ENCODE measurements at regions not wholly inside any gene's neighbourhood (a gene's known extent, or its start where the extent isn't known, plus 50 kb on each side); places are given as distances from the start of the nearest gene placed in this dataset.

- ATAC-seq (no peak), DNase-seq (ENCODE audit: low read depth, low spot score) (no peak), FAIRE-seq (no peak)
- Histone ChIP-seq H3K27ac (ENCODE audit: control insufficient read depth, insufficient read depth) (no peak overlapping the region), H2AFZ (ENCODE audit: control insufficient read depth, low read depth, low read length) (no peak overlapping the region), H3K4me1 (ENCODE audit: control insufficient read depth, insufficient read depth, low read length) (no peaks in the 10 kb centered on the region), H3K9me3 (replicated peaks; ENCODE audit: control insufficient read depth, insufficient read depth, low read length) (no peaks in the 10 kb centered on the region), H3K27me3 (replicated peaks in 1 of 2; ENCODE audit: control insufficient read depth in 2 of 2, insufficient read depth in 2 of 2, low read length in 1 of 2) (no peaks in the 10 kb centered on the region), H3K4me2 (ENCODE audit: control insufficient read depth, insufficient read depth) (no peak overlapping the region), H3K9ac (ENCODE audit: control insufficient read depth, insufficient read depth, low read length) (no peak overlapping the region), H3K79me2 (ENCODE audit: control insufficient read depth, insufficient read depth, low read length) (no peaks in the 10 kb centered on the region), H3K4me3 (no peak overlapping the region), H3K36me3 (ENCODE audit: control insufficient read depth in 2 of 2, insufficient read depth in 2 of 2, low read length in 1 of 2) (no peaks in the 10 kb centered on the region), H4K20me1 (ENCODE audit: control insufficient read depth, insufficient read depth) (no peaks in the 10 kb centered on the region)
- WGBS (ENCODE audit: insufficient coverage, insufficient replicate concordance, low lambda C conversion rate, missing lambda C conversion rate) = 51% methylated on average over 12 of the region's 12 CpGs
- BruUV-seq (replicated peaks) = no TSS peak
- ChIA-PET SMC1A (ENCODE audit: uncharacterized antibody, unreplicated experiment) (interaction anchor here (1.4 kb wide), 1 partner anchor 16 kb away, joined by 3 read pairs; no protein-coding TSS in a partner anchor), RAD21 (ENCODE audit: unreplicated experiment) (no interaction called here), POLR2A (no interaction called here), CTCF (interaction anchor here (1.4 kb wide), 1 partner anchor 17 kb away, joined by 4 read pairs; no protein-coding TSS in a partner anchor)
- in situ Hi-C loops (cut with MboI) = no loop called here
- TF ChIP-seq MYB (IDR thresholded peaks at IDR 0.05; ENCODE audit: borderline replicate concordance, low read depth, low read length) (no peak), PRDM15 (CRISPR knock-in tag; IDR thresholded peaks at IDR 0.05) (no peak), SP1 (IDR thresholded peaks at IDR 0.05; ENCODE audit: low read depth, low read length) (no peak), ATF3 (IDR thresholded peaks at IDR 0.05; ENCODE audit: borderline replicate concordance, extremely low read depth, low read depth, low read length) (no peak), SIX5 (IDR thresholded peaks at IDR 0.05; ENCODE audit: low read depth, low read length, severe bottlenecking) (no peak), TARDBP (IDR thresholded peaks at IDR 0.05; ENCODE audit: borderline replicate concordance) (no peak), GATAD2B (conservative IDR thresholded peaks at IDR 0.05; ENCODE audit: low read depth) (no peak), ELK1 (IDR thresholded peaks at IDR 0.05; ENCODE audit: low read depth, low read length) (no peak), CHD1 (IDR thresholded peaks at IDR 0.05; ENCODE audit: low read depth, low read length) (no peak), ZNF217 (IDR thresholded peaks at IDR 0.05) (no peak), USF2 (IDR thresholded peaks at IDR 0.05; ENCODE audit: borderline replicate concordance, low read depth, low read length) (no peak), ZBED1 (IDR thresholded peaks at IDR 0.05; ENCODE audit: borderline replicate concordance) (no peak), CBX3 (IDR thresholded peaks at IDR 0.05; ENCODE audit: borderline replicate concordance, low read depth) (no peak), TAF1 (IDR thresholded peaks at IDR 0.05; ENCODE audit: borderline replicate concordance, low read depth, low read length) (no peak), EED (IDR thresholded peaks at IDR 0.05; ENCODE audit: low read depth) (no peak)
- intact Hi-C loops (cut with micrococcal nuclease; ENCODE audit: unreplicated experiment) = no loop called here
Observed at GRCh38 chr2:32877587-32878510, 68.9 kb upstream of the LTBP1 start.

All from GM12878 (cell line).